Tibial nerve (tissue), 4 donors: ENCODE measurements at regions not wholly inside any gene's neighbourhood (a gene's known extent, or its start where the extent isn't known, plus 50 kb on each side); places are given as distances from the start of the nearest gene placed in this dataset.

Experiments
- DNase-seq, 2 donors: peaks; one replicate each; pipeline ENCODE4 v3.0.0-alpha.2; 2019; ENCODE audit warnings: low spot score in 2 of 2
- H3K27ac ChIP-seq, 4 donors: fragments of 200-600 bp; sonication (generic) in 3 of 4; one replicate each; pipeline ENCODE4 v1.5.1; 2017 to 2019; ENCODE audit warnings: mild to moderate bottlenecking in 1 of 4
- H3K27me3 ChIP-seq, 2 donors: fragments of 200-600 bp; sonication (generic) in 1 of 2; one replicate each; pipeline versions ENCODE4 v1.5.1 to v1.6.0; 2017 to 2019
- H3K36me3 ChIP-seq, 3 donors: fragments of 200-600 bp; sonication (generic); one replicate each; pipeline ENCODE4 v1.5.1; 2018 to 2019
- H3K4me1 ChIP-seq, 4 donors: fragments of 200-600 bp; sonication (generic) in 3 of 4; one replicate each; pipeline ENCODE4 v1.5.1; 2017 to 2019
- H3K4me3 ChIP-seq, 4 donors: fragments of 200-600 bp; sonication (generic) in 3 of 4; one replicate each; pipeline ENCODE4 v1.5.1; 2017 to 2019; ENCODE audit warnings: mild to moderate bottlenecking in 1 of 4, moderate library complexity in 1 of 4
- H3K9me3 ChIP-seq, 4 donors: fragments of 200-600 bp; sonication (generic) in 3 of 4; one replicate each; pipeline ENCODE4 v1.5.1; 2017 to 2019
- CTCF ChIP-seq, 5 experiments: fragments of 200-600 bp in 3 of 5; fragments of 450-650 bp in 2 of 5; sonication (generic) in 3 of 5; IDR thresholded peaks; one replicate each; pipeline ENCODE4 v1.5.1; 2016 to 2019; ENCODE audit warnings: antibody characterized with exemption in 5 of 5, mild to moderate bottlenecking in 3 of 5, moderate library complexity in 2 of 5
- EP300 ChIP-seq, 2 donors: sonication (generic); formaldehyde crosslinking; IDR thresholded peaks; one replicate each; pipeline ENCODE4 v1.6.1; 2017; ENCODE audit warnings: antibody characterized with exemption in 2 of 2, mild to moderate bottlenecking in 1 of 2
- POLR2A ChIP-seq, 2 donors: fragments of 450-650 bp; IDR thresholded peaks; one replicate each; pipeline ENCODE4 v1.6.1; 2017; ENCODE audit warnings: antibody characterized with exemption in 2 of 2, mild to moderate bottlenecking in 2 of 2, moderate library complexity in 2 of 2
- WGBS, 2 donors: methylation state at CpG; one replicate each; pipeline ENCODE4 v1.1.5; 2018; 5-methylcytosine and 5-hydroxymethylcytosine counted together

GRCh38 chr19:29439021-29439420, 86.8 kb upstream of the VSTM2B start:
- DNase-seq: no peak
- TF ChIP-seq EP300 (IDR thresholded peaks at IDR 0.05) (no peak), POLR2A (IDR thresholded peaks at IDR 0.05) (no peak)
- H3K27me3 ChIP-seq: no peaks in the 10 kb centered on the region
- peaks cover 0 to 67% (median 0%) of the 10 kb centered on the region in 4 donors for H3K9me3 ChIP-seq
- H3K4me3 ChIP-seq: no peak overlapping the region
- H3K36me3 ChIP-seq: no peaks in the 10 kb centered on the region
- H3K27ac ChIP-seq: no peak overlapping the region
- no peaks in the 10 kb centered on the region for H3K4me1 ChIP-seq

GRCh38 chr19:29439688-29440550, 85.9 kb upstream of the VSTM2B start:
- no peaks in the 10 kb centered on the region for H3K36me3 ChIP-seq
- TF ChIP-seq CTCF (IDR thresholded peaks at IDR 0.05) (no peak), POLR2A (IDR thresholded peaks at IDR 0.05) (no peak), EP300 (IDR thresholded peaks at IDR 0.05) (no peak)
- H3K4me3 ChIP-seq: no peak overlapping the region
- H3K27me3 ChIP-seq: no peaks in the 10 kb centered on the region
- no peaks in the 10 kb centered on the region for H3K4me1 ChIP-seq
- DNase-seq: no peak
- no peak overlapping the region for H3K27ac ChIP-seq
- peaks cover 0 to 67% (median 0%) of the 10 kb centered on the region in 4 donors for H3K9me3 ChIP-seq
- WGBS, 2 donors: 83 to 92% methylated on average over 13 to 24 of the region's 34 CpGs

GRCh38 chr19:29442094-29442493, 83.7 kb upstream of the VSTM2B start:
- Histone ChIP-seq H3K27me3 (no peaks in the 10 kb centered on the region), H3K36me3 (no peaks in the 10 kb centered on the region), H3K4me3 (no peak overlapping the region), H3K4me1 (no peaks in the 10 kb centered on the region), H3K27ac (no peak overlapping the region), H3K9me3 (peaks cover 0 to 62% (median 0%) of the 10 kb centered on the region in 4 donors)
- TF ChIP-seq CTCF (IDR thresholded peaks at IDR 0.05): no peak
- TF ChIP-seq POLR2A (IDR thresholded peaks at IDR 0.05): no peak
- no peak for TF ChIP-seq EP300 (IDR thresholded peaks at IDR 0.05)
- 80 to 87% methylated on average over 7 of the region's 7 CpGs for WGBS, 2 donors
- DNase-seq: no peak

GRCh38 chr19:29442910-29443309, 82.9 kb upstream of the VSTM2B start:
- H3K4me1 ChIP-seq: no peaks in the 10 kb centered on the region
- TF ChIP-seq POLR2A (IDR thresholded peaks at IDR 0.05): no peak
- no peak for TF ChIP-seq EP300 (IDR thresholded peaks at IDR 0.05)
- no peak for TF ChIP-seq CTCF (IDR thresholded peaks at IDR 0.05)
- no peak for DNase-seq
- 59 to 61% methylated on average over 3 to 5 of the region's 5 CpGs for WGBS, 2 donors
- H3K9me3 ChIP-seq: peaks cover 0 to 60% (median 0%) of the 10 kb centered on the region in 4 donors
- no peaks in the 10 kb centered on the region for H3K36me3 ChIP-seq
- no peak overlapping the region for H3K4me3 ChIP-seq
- H3K27ac ChIP-seq: no peak overlapping the region
- H3K27me3 ChIP-seq: no peaks in the 10 kb centered on the region

DNA sequence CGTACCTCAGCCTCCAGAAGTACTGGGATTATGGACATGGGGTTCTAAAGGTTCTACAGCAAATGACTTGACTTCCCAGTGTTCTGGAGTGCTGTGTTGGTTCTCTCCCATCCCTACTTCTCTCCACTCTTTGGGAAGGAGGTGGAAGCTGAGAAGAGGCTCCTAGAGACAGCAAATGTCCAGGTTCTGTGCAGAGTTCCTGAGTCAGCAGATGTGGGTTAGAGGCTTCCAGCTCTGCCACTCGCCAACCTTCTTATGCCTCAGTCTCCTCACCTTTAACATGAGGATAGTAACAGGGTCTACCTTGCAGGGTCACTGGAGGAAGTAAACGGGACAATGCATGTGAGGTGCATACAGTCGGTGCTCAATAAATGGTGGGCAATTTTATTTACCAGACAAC, 80.5 kb upstream of the VSTM2B start:
- no peak overlapping the region for H3K27ac ChIP-seq
- TF ChIP-seq POLR2A (IDR thresholded peaks at IDR 0.05): no peak
- no peak for TF ChIP-seq CTCF (IDR thresholded peaks at IDR 0.05)
- no peak for TF ChIP-seq EP300 (IDR thresholded peaks at IDR 0.05)
- H3K4me3 ChIP-seq: no peak overlapping the region
- WGBS, 2 donors: 72 to 86% methylated on average over 4 of the region's 4 CpGs
- no peak for DNase-seq
- no peaks in the 10 kb centered on the region for H3K27me3 ChIP-seq
- H3K36me3 ChIP-seq: no peaks in the 10 kb centered on the region
- peaks cover 0 to 36% (median 0%) of the 10 kb centered on the region in 4 donors for H3K9me3 ChIP-seq
- H3K4me1 ChIP-seq: no peaks in the 10 kb centered on the region
